ENCODE measurements at regions not wholly inside any gene's neighbourhood (a gene's known extent, or its start where the extent isn't known, plus 50 kb on each side); places are given as distances from the start of the nearest gene placed in this dataset.

DNA sequence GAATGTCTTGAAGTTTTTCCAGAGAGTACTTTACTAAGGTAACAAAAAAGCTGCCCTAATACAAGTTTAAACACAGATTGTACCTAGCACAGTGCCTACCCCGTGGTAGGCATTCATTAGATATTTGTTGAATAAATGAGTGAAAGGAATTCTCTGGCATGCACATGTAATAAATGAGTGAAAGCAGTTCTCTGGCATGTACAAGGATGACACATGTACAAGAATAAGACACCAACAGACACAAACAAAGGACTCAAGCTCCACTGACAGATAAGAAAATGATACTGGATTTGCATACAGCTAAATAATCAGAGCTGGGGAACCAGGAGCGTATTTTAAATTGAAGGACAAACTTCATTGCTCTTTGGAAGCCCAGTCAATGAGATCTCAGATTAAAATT is 535.8 kb downstream of the EFNA5 start:
- no peak for DNase-seq

- DNase-seq = no peak
Measured at GRCh38 chr5:107129051-107129450, 541.7 kb downstream of the EFNA5 start.

DNA sequence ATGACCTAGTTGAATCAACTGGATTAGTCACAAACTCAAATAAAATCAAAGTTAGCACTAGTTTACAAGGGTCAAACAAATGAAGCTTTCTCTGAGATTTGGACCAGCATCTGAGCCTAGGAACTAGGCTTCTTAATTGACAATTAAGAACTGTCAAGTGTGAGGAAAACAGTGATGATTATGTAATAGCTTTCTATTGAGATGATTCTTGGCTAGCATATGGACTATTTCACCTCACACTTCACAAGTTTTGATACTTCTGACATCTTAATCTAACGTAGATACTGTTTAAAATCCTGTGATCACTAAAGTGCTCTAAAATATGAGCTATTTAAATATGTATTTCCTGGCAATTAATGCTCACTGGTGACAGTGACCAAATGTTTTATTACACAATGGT is 542.9 kb downstream of the EFNA5 start:
- no peak for DNase-seq

GRCh38 chr5:107126341-107126740 is 544.4 kb downstream of the EFNA5 start:
- no peak for DNase-seq

DNA sequence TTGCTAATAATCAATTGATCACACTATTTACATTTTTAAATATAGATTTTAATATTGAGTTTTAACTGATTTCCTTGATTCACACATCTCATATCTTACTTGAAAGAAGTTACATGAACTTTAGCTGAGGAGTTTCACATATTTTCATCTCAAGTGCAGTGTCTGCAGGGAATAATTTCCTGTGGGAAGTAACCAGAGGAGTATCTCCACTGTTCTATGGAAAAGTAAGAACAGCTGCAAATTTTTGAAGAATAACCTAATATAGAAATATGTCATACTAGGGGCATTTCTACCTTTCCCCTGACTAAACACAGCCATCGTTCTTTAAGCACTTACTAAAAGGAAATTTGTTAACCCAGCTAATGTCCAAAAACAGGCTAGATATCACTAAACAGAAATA is 546.4 kb downstream of the EFNA5 start:
- no peak for DNase-seq

DNA sequence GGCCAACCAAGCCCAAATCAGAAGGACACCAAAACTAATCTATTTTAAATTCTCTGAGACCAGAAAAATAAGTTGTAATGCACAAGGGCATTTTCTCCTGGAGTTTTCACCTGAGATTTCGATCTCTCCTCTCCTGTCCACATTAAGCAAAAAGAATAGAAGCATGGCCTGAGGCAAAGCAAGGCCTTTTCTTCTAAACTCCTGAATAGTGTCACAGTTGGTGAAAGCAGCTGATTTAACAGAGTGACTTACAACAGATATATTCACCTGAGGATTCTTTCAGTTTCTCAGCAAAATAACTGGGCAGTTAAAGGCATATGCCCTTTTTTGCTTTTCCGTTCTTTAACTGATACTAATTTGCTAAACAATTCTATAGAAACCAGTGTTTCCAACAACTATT is 547.7 kb downstream of the EFNA5 start:
- DNase-seq = no peak

DNA sequence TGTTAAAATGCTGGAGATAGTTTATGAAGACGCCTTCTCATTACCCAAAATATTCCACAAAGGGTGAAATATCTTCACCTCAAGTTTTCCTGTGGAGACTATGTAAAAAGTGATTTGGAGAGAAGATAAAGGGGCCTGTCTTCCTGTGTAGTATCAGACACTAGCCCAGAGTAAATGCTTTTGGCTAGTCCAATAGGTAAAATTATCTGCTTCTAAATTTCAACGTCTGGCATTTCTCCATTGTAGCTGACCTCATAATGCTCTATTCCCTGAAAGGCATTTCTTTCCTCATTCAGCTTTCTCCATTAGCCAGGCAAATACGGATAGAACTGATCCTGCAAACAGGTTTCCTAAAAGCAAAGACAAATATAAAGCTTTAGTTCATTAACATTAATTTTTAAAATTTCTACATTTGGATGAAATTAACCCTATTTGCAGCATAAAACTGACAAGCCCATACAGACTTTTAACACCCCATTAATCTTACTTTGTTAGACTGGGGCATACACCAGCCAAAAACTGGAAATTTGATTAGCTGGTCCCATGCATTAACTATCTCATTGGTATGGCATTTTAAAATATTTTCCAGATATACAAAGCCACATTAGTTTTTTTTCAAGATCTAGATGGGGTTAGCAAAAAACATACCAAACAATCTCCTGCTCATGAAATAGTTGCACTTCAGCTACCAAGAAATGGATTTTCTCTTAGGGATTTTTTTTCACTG is 548.8 kb downstream of the EFNA5 start:
- no peak for DNase-seq

DNA sequence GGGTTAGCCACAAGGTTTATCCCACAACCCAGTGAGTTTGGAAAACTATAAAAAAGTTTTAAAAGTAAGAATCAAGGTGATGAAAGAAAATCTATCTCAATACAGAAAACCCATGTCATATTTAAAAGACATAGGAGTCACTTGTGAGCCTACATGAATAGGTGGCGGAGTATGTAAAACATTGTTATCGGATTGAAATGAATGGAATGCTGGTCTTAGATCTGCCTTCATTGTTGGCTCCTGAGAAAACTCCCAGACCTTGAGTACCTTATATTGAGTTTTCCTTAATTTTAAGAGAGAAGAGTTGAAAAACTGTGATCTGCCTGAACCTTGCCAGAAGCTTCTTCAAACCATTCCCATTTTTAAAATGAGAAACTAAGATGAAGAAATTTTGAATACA is 551.1 kb downstream of the EFNA5 start:
- DNase-seq = no peak

GRCh38 chr5:107118184-107119019 is 552.3 kb downstream of the EFNA5 start:
- no peak for DNase-seq

- DNase-seq = no peak
Measured at GRCh38 chr5:107112216-107112615, 558.5 kb downstream of the EFNA5 start.

DNA sequence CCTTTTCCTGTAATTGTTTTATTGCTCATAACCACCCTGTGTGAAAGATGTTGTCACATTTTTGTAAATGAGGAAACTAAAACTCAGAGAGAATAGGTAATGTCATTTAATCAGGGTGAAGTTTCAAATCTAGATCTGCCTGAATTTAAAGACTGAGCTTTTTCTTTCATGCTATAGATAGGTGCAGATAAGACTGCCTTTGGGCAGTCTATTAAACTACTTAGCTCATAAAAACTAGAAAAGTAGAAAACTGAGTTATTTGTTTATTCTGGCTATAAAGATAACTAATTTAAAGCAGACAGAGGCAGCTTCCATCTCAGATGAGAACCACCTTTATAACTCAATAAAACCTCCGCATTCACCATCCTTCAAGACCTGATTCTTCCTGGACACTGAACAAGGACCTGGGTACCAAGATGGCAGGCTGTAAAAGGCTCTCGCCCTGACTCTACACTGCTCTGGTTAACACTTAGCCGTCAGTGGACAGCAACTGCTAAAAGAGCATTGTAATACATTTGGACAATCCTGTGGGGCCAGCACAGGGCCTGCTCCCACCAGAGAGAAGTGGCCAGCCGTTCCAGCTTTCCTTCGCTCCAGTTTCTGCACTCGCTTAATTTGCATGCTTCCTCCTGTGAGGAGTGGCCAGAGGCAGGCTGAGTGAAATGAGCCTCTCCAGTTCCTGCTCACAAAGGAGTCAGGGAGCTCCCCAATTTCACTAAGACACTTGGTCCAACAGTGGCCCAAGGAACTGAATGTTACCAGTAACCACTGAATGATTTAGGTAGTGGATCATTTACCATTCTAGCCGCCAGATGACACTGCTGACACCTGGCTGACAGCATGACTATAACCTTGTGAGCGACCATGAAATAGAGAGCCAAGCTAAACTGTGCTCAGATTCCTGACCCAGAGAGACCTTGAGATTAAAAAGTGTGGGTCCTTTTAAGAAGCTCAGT is 566.4 kb downstream of the EFNA5 start:
- DNase-seq = no peak

GRCh38 chr5:107103522-107103921 is 567.2 kb downstream of the EFNA5 start:
- DNase-seq = no peak

DNA sequence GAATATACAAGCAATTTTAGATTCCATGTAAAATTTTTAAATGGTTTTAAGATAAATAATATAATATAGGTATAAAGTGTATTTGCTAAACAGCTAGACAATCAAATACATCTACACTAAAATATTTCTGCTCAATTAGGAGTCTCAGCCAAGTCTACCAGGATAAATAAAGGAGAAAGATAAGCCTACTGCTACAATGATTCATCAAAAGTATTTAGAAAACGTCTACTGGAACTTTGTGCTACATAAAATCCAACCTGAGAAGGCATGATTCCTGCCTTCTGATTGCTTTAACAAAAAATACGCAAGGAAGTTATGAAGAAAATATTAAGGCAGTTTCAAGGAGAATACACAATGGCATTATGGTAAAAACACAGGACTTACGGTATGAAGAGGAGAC is 570.6 kb downstream of the EFNA5 start:
- no peak for DNase-seq

DNA sequence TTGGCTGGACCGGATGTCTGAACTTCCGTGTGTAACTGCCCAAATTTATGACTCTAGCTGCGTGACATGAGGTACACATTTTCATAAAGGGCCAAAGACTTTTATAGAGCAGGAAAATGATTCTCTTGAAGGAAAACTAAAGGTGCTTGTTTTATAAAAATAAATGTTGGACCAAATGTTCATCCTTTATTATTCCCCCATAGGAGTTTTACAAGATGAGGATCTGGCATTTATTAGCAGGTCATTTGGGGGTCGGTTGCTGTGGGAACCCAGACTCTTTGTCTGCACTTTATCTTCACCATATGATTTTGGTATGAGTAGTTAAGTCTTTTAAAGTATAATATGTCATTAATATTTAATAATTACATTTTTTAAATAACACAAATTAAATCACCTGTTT is 571.2 kb downstream of the EFNA5 start:
- no peak for DNase-seq

DNA sequence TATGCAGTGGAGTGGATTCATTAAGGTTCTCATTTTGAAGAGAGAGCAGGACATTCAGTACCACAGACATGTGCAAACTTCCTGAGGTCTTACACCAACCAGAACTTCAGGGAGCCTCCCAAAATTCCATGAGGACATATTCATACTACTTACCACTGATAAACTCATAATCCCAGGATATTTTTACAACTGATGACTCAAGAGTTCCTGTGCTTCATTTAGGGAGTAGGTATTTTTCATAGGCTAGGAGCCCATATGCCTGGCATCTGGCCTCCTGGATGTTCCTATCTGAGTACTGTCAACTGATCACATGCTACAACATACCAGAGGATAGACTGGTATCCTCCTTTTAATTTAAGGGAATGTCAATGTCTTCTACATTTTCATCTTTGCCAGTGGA is 578.0 kb downstream of the EFNA5 start:
- DNase-seq = no peak

- no peak for DNase-seq
Measured at GRCh38 chr5:107090506-107090905, 580.2 kb downstream of the EFNA5 start.

DNA sequence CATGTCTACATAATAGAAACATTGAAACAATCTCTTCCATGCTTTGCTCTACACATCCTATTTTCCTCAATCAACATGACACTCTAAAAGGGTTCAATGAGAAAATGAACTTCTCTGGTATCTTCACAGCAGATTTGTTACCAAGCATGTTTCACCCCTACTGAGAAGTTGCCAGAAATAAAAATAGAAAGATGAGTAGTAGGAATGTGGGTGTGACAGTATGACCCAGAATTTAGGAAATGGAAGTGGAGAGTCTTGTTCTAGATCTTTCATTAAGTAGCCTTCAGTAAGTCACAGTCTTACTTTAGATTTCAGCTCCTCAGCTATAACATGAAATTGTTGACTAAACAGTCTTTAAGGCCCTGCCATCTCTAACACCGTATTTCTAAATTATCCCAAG is 581.8 kb downstream of the EFNA5 start:
- DNase-seq = no peak

DNA sequence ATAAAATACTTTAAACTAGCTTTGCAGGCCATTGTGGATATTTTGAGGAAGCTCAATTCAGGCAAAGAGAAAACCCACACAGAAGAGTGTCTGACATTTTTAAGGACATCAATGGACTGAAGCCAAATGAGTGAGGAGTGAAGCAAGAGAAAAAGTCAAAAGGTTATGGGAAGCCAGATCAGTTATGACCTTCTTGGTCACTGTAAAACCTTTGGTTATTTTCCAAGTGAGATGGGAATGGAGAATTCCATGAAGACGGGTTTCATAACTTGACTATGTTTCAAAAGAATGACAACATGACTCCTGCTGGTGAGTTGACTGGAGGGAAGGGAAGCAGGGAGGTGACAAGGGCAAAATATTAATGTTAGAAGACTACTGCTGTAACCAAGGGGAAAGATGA is 585.2 kb downstream of the EFNA5 start:
- no peak for DNase-seq

DNA sequence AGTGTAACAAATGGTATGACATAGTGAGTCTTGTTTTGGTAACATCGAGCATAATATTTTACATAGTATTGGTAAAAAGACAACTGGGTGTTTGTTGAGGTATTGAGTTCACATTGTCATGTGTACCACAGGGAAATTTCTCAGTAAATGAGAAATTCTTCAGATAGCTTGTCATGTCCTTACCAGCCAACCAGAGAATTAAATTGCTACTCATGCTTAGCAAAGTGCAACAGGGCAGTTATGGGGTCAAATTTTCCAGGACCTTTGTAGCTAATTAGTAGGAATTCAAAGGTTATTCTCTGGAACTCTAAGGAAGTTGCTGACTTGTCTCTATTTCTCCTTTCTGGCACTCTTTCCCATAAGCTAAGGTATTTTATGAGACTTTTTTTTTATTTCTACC is 595.7 kb downstream of the EFNA5 start:
- no peak for DNase-seq

GRCh38 chr5:107072967-107073366 is 597.8 kb downstream of the EFNA5 start:
- DNase-seq = no peak

- no peak for DNase-seq
Measured at GRCh38 chr5:107072440-107072839, 598.3 kb downstream of the EFNA5 start.

DNA sequence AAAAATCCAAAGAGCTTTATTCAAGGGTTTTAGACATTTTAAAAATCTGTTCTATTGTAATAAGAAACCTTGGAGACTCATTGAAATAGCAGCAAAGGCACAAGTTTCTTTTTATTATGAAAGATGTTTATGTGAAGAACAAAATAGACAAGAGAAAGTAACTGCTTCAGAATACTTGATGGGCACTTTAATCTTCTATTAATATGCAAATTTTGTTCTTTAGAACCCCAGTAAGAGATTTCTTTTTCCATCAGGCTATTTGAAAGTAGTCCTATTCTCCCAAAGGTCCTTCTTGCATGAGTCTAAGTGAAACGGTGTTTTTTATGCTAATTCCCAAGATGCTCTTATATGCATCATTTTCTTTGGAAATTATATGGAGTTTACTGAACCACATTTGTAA is 602.0 kb downstream of the EFNA5 start:
- no peak for DNase-seq

GRCh38 chr5:107067395-107067794 is 603.3 kb downstream of the EFNA5 start:
- DNase-seq = no peak
